GM19372 (cell line): ENCODE measurements at regions not wholly inside any gene's neighbourhood (a gene's known extent, or its start where the extent isn't known, plus 50 kb on each side); places are given as distances from the start of the nearest gene placed in this dataset.
"Not testable (repeated sequence)": the region's sequence is repeated elsewhere in the genome, so short reads cannot be mapped to it uniquely, and the experiment has no call there.

Experiments
- ATAC-seq: cut with Tn5 transposase; IDR thresholded peaks from one replicate; pipeline ENCODE4 v1.9.1; 2021; ENCODE audit warnings: mild to moderate bottlenecking, low read depth, moderate library complexity; ENCODE audit not compliant: unreplicated experiment

- no peak for ATAC-seq
These were observed 906.7 kb upstream of the AUTS2 start for GRCh38 chr7:68691261-68692216.

DNA sequence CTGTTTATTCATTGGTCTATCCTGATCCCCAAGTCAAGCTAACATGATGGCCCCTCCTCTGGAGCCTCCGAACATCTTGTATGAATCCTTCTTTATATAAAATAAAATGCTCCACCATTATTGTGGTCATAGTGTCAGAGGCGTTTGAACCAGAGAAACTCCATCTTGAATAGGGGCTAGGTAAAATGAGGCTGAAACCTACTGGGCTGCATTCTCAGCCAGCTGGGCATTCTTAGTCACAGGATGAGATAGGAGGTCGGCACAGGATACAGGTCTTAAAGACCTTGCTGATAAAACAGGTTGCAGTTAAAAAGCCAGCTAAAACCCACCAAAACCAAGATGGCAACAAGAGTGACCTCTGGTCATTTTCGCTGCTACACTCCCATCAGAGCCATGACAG, 905.8 kb upstream of the AUTS2 start:
- ATAC-seq = no peak

DNA sequence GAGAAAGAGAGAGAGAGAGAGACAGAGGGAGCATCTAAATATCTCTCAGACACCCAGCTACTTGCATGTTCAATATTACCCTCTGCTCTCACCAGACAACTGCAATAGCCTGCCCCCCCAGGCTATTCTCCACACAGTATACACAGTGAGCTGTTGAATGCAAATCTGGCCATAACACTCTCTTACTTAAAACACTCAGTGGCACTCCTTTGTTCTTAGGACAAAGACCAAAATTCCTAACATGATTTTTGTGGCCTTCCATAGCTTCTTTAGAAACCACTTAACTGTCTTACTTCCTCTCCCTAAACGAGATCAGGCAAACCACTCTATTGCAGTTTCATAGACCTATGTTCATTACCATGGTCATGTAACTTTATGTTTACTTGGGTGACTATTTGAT, 903.6 kb upstream of the AUTS2 start:
- no peak for ATAC-seq

- ATAC-seq = no peak
These were observed 900.4 kb upstream of the AUTS2 start for GRCh38 chr7:68697796-68698280.

DNA sequence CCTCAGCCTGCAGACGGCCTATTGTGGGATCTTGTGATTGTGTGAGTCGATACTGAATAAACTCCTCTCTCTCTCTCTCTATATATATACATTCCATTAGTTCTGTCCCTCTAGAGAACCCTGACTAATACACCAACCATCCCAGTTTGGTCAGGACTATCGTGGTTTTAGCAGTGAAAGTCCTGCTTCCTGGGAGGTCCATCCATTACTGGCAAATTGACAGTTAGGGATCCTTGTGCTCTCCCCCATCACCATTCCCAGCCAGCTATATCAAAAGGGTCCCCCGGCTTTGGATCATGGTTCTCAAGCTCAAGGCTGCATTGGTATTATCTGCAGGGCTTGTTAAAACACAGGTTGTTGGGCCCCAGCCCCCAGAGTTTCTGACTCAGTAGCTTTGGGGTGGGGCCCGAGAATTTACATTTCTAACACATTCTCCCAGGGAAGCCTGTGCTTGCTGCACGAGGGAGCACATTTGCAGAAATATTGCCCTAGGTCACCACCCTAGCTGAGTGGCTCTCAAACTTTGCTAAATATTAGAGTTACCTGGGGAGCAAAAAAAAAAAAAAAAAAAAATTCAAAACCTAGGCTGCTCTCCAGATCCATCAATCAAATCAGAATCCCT, 899.1 kb upstream of the AUTS2 start:
- no peak for ATAC-seq

DNA sequence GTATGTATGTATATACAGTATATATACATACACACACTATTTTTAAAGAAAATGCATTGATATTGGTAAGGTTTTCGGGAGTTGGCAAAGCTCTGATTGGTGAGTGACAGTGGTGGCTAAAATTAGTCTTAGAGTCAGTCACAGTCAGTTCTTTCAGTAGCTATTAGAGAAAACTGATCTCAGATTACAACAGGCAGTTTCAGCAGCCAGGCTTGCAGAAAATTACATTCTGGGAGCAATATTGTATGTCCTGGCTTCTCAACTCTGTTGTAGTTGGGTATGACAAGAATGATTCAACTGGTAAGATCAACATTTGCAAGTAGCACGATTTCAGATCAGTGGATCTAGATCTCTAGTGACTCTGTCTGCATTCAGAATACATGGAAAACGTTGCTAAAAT, 897.9 kb upstream of the AUTS2 start:
- no peak for ATAC-seq

GRCh38 chr7:68706291-68706690, 892.0 kb upstream of the AUTS2 start:
- ATAC-seq = no peak

DNA sequence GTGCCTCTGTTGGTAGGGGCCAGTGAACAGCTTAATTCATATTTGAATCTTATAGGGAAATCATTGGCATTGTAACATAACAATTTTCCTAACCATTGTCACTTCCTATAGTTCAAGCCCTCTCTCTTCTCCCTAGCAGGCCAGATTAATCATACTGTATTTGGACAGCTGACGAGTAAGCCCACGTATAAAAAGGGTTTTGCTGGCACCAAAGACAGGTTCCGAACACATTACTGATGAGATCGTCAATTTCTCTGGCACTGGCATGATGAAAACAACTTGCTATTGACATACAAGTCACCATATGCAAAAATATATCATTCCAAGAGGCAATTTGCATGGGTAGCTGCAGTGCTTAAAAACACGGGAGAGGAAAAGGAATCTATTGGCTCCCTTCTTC, 891.1 kb upstream of the AUTS2 start:
- no peak for ATAC-seq

GRCh38 chr7:68707958-68708357, 890.3 kb upstream of the AUTS2 start:
- no peak for ATAC-seq

DNA sequence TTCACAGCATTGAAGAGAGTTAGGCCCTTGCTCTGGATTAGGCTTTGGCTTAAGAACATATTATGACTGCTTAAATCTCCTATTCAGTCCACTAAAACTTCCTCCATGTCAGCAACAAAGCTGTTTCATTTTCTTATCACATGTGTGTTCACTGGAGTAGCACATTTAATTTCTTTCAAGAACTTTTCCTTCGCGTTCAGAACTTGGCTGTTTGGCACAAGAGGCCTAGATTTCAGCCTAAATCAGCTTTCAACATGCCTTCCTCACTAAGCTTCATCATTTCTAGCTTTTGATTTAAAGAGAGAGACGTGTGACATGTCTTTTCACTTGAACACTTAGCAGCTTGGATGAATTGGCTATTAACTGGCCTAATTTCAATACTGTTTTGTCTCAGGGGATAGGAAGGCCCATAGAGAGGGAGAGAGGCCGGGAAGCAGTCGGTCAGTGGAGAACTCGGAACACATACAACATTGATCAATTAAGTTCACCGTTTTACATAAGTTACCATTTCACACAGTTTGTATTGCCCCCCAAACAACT, 885.2 kb upstream of the AUTS2 start:
- ATAC-seq = no peak

DNA sequence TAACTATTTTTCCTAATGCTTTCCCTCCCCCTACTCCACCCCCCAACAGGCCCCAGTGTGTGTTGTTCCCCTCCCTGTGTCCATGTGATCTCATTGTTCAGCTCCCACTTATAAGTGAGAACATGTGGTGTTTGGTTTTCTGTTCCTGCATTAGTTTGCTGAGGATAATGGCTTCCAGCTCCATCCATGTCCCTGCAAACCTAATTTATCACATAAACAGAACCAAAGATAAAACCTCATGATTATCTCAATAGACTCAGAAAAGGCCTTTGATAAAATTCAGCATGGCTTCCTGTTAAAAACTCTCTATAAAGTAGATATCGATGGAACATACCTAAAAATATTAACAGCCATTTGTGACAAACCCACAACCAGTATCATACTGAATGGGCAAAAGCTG, 884.1 kb upstream of the AUTS2 start:
- not testable (repeated sequence) for ATAC-seq

DNA sequence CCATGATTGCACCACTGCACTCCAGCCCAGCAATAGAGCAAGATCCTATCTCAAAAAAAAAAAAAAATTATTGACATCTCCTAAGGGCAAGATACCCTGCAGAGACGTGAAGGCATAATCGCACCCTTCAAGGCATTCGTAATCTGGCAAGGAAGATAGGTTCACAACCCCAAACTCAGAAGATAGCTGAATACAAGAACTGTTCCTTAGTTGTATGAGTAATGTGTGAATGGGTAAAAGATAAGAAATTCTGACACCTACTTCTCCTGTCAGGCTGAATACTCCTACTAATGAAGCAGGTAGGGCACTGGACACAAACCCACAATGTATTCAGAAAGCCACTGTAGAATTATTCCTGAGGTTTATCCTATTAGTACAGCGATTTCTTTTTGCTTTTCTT, 882.4 kb upstream of the AUTS2 start:
- no peak for ATAC-seq

- no peak for ATAC-seq
These were observed 881.1 kb upstream of the AUTS2 start for GRCh38 chr7:68717176-68717575.

DNA sequence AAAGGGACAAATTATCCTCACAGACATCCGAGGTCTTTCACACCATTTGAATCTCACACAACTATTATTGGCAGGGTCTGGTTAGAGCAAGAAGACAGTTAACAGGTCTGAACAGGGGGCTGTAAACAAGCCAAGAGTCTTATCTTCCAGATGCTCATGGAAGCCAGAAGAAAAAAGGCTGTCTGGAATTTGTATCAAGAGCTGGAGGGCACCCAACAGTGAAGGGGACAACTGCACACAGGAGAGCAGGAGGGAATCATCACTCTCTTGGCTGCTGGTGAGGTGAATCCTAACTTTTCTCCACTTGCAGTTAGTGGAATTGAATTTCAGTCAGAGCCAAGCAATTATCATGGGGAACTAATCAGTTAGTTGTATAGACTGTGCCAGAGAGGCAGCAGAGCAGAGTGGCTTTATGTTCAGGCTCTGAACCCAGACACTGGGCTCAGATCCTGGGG, 880.2 kb upstream of the AUTS2 start:
- ATAC-seq = no peak

DNA sequence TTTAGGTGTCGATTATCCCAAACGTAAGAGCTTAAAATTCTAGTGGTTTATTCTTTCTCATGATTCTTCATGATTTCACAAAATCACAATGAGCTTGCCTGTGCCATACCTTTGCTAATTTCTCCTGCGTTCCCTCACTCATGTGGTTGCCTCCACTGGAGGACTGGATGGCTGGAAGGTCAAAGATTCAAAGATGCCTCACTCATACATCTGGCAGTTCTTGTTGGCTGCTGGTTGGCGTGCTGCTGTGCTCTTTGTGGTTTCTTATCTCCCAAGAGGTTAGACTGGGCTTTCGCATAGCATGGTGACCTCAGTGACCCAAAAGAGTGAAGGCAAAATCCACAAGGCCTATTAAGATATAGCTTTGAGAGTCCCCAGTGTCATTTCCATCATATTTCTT, 877.6 kb upstream of the AUTS2 start:
- ATAC-seq = no peak

DNA sequence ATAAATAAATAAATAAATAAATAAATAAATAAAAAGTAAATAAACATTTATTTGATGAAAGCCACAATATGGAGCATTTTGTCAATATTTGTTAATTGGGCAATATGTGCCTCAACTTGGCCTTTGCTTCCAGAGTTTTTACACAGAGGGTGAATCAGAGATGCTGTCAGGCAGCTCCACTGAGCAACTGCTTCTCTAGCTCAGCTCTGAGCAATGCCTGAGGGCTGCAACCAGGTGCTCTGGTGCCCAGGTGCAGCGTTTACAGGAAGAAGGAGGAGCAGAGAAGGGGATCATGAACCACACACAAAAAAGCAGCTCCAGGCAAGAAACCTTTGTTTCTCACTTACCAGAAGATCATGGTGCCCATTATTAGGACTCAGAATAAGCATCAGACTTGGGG, 876.2 kb upstream of the AUTS2 start:
- no peak for ATAC-seq

DNA sequence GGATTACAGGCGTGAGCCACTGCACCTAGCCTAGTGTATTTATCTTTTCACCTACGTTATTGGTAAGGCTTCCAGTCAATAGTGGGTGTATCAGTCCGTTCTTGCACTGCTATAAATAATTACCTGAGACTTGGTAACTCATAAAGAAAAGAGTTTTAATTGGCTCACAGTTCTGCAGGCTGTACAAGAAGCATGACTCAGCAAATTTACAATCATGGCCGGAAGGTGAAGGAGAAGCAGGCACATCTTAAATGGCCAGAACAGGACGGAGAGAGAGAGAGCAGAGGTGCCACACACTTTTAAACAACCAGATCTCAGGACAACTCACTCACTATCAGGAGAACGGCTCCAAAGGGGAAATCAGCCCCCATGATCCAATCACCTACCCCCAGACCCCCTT, 873.3 kb upstream of the AUTS2 start:
- no peak for ATAC-seq

DNA sequence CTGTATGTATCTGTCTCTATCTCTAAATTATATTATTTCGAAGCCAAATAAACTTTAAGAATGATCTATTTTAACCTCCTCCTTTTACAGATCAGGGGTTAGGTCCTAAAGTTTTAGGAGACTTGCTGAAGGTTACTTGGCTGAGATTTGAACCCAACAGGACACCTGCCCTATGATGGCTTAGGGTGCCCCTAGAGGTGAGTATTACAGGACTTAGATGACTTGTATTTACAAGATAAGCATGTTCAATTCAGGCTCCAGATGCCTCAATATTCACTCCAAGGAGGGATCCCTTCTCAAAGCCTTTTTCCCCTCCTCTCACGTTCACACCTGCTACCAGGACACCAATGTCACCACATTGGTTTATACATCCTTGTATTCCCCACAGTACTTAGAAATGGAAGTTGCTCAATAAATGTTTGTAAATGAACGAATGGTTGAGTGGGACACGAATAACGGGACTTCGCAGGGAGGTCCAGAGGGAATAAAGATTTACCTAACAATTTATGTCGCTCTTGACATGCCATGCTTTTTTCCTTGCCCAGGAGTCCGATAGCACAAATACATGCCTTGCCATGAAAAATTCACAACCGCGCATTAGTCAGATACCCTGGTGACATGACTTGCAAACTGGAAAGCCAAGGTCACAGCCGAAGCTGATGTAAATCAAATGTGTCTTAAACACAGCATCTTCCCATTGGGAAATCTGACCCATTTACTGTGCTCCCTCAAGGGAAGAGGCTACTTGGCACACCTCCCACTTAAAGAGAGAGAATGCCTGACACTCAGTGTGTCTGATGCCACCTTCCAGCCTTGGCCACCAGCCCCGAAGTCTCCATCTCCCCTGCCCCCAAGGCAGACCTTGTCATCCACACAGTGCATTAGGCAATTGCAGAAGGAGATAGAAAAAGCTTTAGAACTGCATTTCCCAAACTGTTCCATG, 872.2 kb upstream of the AUTS2 start:
- ATAC-seq = no peak

DNA sequence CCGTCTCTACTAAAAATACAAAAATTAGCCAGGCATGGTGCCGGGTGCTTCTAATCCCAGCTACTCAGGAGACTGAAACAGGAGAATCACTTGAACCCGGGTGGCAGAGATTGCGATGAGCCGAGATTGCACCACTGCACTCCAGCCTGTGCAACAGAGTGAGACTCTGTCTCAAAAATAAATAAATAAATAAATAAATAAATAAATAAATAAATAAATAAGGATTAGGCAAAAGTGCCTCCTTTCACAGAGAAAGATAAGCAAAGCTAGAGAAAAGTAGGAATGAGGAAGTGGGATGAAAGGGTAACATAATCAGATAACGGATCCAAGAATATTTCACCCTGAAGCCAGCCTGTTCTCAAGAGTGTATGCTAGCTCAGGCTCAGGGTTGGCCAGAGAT, 869.6 kb upstream of the AUTS2 start:
- not testable (repeated sequence) for ATAC-seq

GRCh38 chr7:68729371-68729770, 868.9 kb upstream of the AUTS2 start:
- ATAC-seq = no peak
